T-cell (primary cell): ENCODE measurements at regions not wholly inside any gene's neighbourhood (a gene's known extent, or its start where the extent isn't known, plus 50 kb on each side); places are given as distances from the start of the nearest gene placed in this dataset.

ENCODE experiments used
- ATAC-seq, 4 experiments: fragments of 200-7000 bp in 3 of 4; fragments of 150-1000 bp in 1 of 4; cut with Tn5 transposase; replicated peaks in 1 of 4; 1 replicate in 3 of 4; 2 replicates in 1 of 4; pipeline ENCODE4 v1.10.0; 2021; ENCODE audit warnings: moderate library complexity in 3 of 4, mild to moderate bottlenecking in 2 of 4, moderate number of reproducible peaks in 1 of 4
- CTCF ChIA-PET, 2 donors: fragments of 300-600 bp; sonication (Branson Sonifier 250); formaldehyde crosslinking; loops; one replicate each; lab custom pipeline; 2022; ENCODE audit warnings: antibody characterized with exemption in 2 of 2; lab: Charles Lee
- POLR2A ChIA-PET, 2 donors: fragments of 300-600 bp; sonication (Branson Sonifier 250); formaldehyde crosslinking; loops; one replicate each; lab custom pipeline; 2022; ENCODE audit warnings: antibody characterized with exemption in 2 of 2; lab: Charles Lee
- DNase-seq, 35 experiments: peaks; one replicate each; pipeline versions ENCODE4 v3.0.0 to v3.0.0-alpha.2; 2013 to 2023
- H3K27ac ChIP-seq: one replicate; pipeline ENCODE4 v1.5.1; 2013; ENCODE audit warnings: low read length
- H3K27me3 ChIP-seq, 2 experiments: replicated peaks in 1 of 2; 1 replicate in 1 of 2; 2 replicates in 1 of 2; pipeline versions ENCODE4 v1.6.1 to v1.7.0; 2013; ENCODE audit warnings: low read length in 1 of 2, mixed read lengths in 1 of 2; ENCODE audit not compliant: control insufficient read depth in 2 of 2, insufficient read depth in 2 of 2; ENCODE audit errors: extremely low read depth in 1 of 2
- H3K36me3 ChIP-seq, 2 donors: 1 replicate in 1 of 2; 2 replicates in 1 of 2; pipeline versions ENCODE4 v1.6.1 to v1.7.0; 2013; ENCODE audit warnings: low read length in 1 of 2; ENCODE audit not compliant: control insufficient read depth in 2 of 2, insufficient read depth in 1 of 2; ENCODE audit errors: extremely low read depth in 1 of 2
- H3K4me1 ChIP-seq, 2 experiments: 1 replicate in 1 of 2; 2 replicates in 1 of 2; pipeline versions ENCODE4 v1.6.1 to v1.7.0; 2013; ENCODE audit warnings: low read length in 2 of 2, mixed read lengths in 1 of 2; ENCODE audit not compliant: insufficient read depth in 2 of 2, control insufficient read depth in 1 of 2; ENCODE audit errors: extremely low read depth in 1 of 2
- H3K4me3 ChIP-seq, 2 donors: 1 replicate in 1 of 2; 2 replicates in 1 of 2; pipeline versions ENCODE4 v1.5.1 to v1.7.0; 2013; ENCODE audit warnings: mild to moderate bottlenecking in 2 of 2, low read length in 1 of 2, moderate library complexity in 1 of 2; ENCODE audit not compliant: control insufficient read depth in 1 of 2; ENCODE audit errors: extremely low read depth in 1 of 2
- H3K9me3 ChIP-seq: 2 replicates; pipeline ENCODE4 v1.7.0; 2013
- H3K27ac Mint-ChIP-seq, 2 donors: one replicate each; pipeline ENCODE4 v1.8.0; 2020 to 2021; ENCODE audit warnings: mild to moderate bottlenecking in 2 of 2, mixed read lengths in 2 of 2
- H3K27me3 Mint-ChIP-seq, 2 donors: one replicate each; pipeline ENCODE4 v1.8.0; 2021 to 2022; ENCODE audit warnings: mixed read lengths in 2 of 2
- H3K36me3 Mint-ChIP-seq: one replicate; pipeline ENCODE4 v1.8.0; 2021; ENCODE audit warnings: mixed read lengths
- H3K4me1 Mint-ChIP-seq, 3 donors: one replicate each; pipeline ENCODE4 v1.8.0; 2020 to 2022; ENCODE audit warnings: mixed read lengths in 3 of 3, mild to moderate bottlenecking in 1 of 3
- H3K4me3 Mint-ChIP-seq, 3 donors: one replicate each; pipeline ENCODE4 v1.8.0; 2020 to 2022; ENCODE audit warnings: mild to moderate bottlenecking in 3 of 3, mixed read lengths in 3 of 3, moderate library complexity in 3 of 3
- H3K9me3 Mint-ChIP-seq, 3 donors: one replicate each; pipeline ENCODE4 v1.8.0; 2020 to 2022; ENCODE audit warnings: mixed read lengths in 3 of 3
- WGBS: methylation state at CpG from one replicate; pipeline ENCODE4 v1.1.5; 2013; ENCODE audit warnings: missing lambda C conversion rate; ENCODE audit not compliant: insufficient coverage; 5-methylcytosine and 5-hydroxymethylcytosine counted together

DNA sequence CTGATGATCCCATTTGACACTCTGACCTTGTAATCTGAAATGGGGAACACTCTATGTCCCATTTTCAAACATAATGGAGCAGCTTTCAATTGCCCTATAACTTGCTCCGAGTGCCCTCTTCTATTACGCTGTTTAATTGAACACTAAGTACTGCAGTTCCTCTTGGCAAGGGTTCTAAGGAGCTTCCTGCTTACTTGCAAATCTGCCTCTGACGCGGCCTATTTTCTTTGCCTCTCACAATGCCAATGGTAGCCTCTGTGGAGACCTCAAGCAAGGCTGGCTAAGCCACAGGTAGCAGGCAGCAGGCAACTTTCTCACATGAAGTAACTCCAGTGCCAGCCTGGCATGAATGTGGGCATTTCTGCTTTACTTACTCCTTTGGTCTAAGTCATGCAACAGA is 443.4 kb upstream of the TRPC7 start:
- CTCF ChIA-PET, result no interaction called here

DNA sequence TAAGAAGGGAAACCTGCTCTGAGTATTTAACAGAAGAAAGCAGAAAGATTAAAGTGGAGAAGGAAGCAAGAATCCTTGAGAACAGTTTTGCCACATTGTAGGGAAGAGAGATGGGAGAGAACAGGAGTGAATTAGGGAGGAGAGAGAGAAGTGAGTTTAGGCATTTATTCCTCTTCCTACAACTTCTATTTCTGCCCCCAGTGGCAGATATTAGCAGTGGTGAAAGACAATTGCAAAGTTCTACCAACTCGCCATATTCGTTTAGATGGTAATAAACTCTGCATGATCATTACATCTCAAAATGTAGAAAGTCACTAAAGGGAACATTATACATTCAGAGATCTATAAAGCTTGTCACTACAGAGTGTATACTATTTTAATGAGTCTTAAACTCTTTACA is 440.1 kb upstream of the TRPC7 start:
- DNase-seq, result no peak
- Histone ChIP-seq H3K4me3 (no peak overlapping the region), H3K27ac (no peak overlapping the region), H3K4me1 (no peaks in the 10 kb centered on the region), H3K36me3 (no peaks in the 10 kb centered on the region), H3K9me3 (no peaks in the 10 kb centered on the region), H3K27me3 (no peaks in the 10 kb centered on the region)
- no peak overlapping the region for H3K4me3 Mint-ChIP-seq
- H3K36me3 Mint-ChIP-seq, result no peaks in the 10 kb centered on the region
- WGBS, result no CpG with 5 or more reads among the region's 2 CpGs
- H3K4me1 Mint-ChIP-seq, result no peaks in the 10 kb centered on the region
- H3K27me3 Mint-ChIP-seq, result no peaks in the 10 kb centered on the region
- CTCF ChIA-PET, result no interaction called here
- H3K9me3 Mint-ChIP-seq, result peaks cover 3% of the 10 kb centered on the region in 3 donors
- POLR2A ChIA-PET, result interaction anchor here in 1 of 2 donors (0.8 kb wide), 1 partner anchor 54 kb away, joined by 4 read pairs; no protein-coding TSS in a partner anchor
- ATAC-seq, result no peak
- H3K27ac Mint-ChIP-seq, result no peak overlapping the region

More for the DNA sequence above, 443.4 kb upstream of the TRPC7 start:
- Mint-ChIP-seq H3K4me1 (no peaks in the 10 kb centered on the region), H3K9me3 (peaks cover 3% of the 10 kb centered on the region in 3 donors), H3K4me3 (no peak overlapping the region), H3K27ac (no peak overlapping the region), H3K36me3 (no peaks in the 10 kb centered on the region), H3K27me3 (no peaks in the 10 kb centered on the region)
- POLR2A ChIA-PET, result no interaction called here
- H3K27ac ChIP-seq, result no peak overlapping the region
- no peaks in the 10 kb centered on the region for H3K9me3 ChIP-seq
- WGBS, result 78% methylated on average over 4 of the region's 4 CpGs
- H3K27me3 ChIP-seq, result no peaks in the 10 kb centered on the region
- H3K4me1 ChIP-seq, result no peaks in the 10 kb centered on the region
- no peaks in the 10 kb centered on the region for H3K36me3 ChIP-seq
- DNase-seq (no peak), ATAC-seq (no peak)
- H3K4me3 ChIP-seq, result no peak overlapping the region

DNA sequence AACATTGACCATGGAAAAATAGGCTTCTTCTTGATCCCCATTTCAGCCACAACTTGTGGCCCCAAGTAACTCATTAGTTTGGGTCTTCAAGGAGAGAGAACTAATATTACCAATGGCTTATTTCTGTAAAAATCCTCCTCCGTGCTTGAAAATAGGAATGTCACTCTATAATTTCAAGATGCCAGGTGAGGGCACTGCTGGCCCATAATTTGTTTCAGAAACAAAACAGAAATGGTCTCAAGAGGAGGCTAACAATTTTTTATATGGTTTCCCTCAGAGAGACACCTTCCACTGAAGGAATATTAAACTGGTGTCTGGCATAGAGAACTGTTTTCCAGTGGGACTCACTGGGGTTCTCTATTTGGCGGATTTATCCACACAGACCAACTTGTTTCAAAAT is 437.0 kb upstream of the TRPC7 start:
- POLR2A ChIA-PET, result no interaction called here
- CTCF ChIA-PET, result interaction anchor here in 1 of 2 donors (1.7 kb wide), 1 partner anchor 9 kb away, joined by 4 read pairs; no protein-coding TSS in a partner anchor
- Histone ChIP-seq H3K27me3 (no peaks in the 10 kb centered on the region), H3K36me3 (no peaks in the 10 kb centered on the region), H3K4me1 (no peaks in the 10 kb centered on the region), H3K9me3 (no peaks in the 10 kb centered on the region), H3K4me3 (no peak overlapping the region), H3K27ac (no peak overlapping the region)
- H3K27me3 Mint-ChIP-seq, result peaks cover 0 to 2% of the 10 kb centered on the region in 2 donors
- DNase-seq, result no peak
- WGBS, result no CpG with 5 or more reads among the region's 2 CpGs
- H3K27ac Mint-ChIP-seq, result no peak overlapping the region
- no peak overlapping the region for H3K4me3 Mint-ChIP-seq
- H3K36me3 Mint-ChIP-seq, result no peaks in the 10 kb centered on the region
- no peaks in the 10 kb centered on the region for H3K4me1 Mint-ChIP-seq
- H3K9me3 Mint-ChIP-seq, result peaks cover 0 to 8% (median 3%) of the 10 kb centered on the region in 3 donors
- no peak for ATAC-seq

DNA sequence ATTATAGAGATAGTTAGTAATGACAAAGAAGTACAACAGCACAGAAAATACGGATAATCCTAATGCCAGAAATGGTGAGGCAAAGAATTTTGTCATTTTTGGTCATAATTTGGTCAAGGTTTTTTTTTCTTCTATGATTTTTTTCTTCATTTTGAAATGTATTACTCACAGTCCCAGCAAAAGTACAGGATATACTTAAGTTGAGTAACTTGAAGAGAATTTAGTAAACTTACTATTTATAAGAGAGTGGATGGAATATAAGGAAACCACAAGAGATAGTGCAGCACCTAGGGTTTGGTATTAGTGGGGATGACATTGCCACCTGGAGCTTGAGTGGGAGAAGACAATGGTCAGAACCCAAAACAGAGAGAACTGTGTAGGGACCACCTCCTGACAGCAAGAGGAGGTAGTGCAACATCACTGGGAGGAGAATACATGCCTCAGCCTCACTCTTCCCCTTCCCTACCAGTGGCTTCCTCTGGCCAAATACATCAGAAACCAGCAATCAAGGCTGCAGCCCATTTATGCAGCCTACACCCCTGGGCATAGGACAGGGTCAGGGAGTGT is 434.5 kb upstream of the TRPC7 start:
- CTCF ChIA-PET, result no interaction called here
- no peaks in the 10 kb centered on the region for H3K9me3 ChIP-seq
- no CpG with 5 or more reads among the region's 1 CpG for WGBS
- H3K27me3 ChIP-seq, result no peaks in the 10 kb centered on the region
- Mint-ChIP-seq H3K36me3 (no peaks in the 10 kb centered on the region), H3K4me1 (no peaks in the 10 kb centered on the region), H3K27ac (no peak overlapping the region), H3K4me3 (no peak overlapping the region), H3K9me3 (peaks cover 0 to 5% (median 3%) of the 10 kb centered on the region in 3 donors), H3K27me3 (peaks cover 0 to 2% of the 10 kb centered on the region in 2 donors)
- no peaks in the 10 kb centered on the region for H3K4me1 ChIP-seq
- H3K4me3 ChIP-seq, result no peak overlapping the region
- no peak overlapping the region for H3K27ac ChIP-seq
- POLR2A ChIA-PET, result no interaction called here
- ATAC-seq, result no peak
- DNase-seq, result no peak
- H3K36me3 ChIP-seq, result no peaks in the 10 kb centered on the region

DNA sequence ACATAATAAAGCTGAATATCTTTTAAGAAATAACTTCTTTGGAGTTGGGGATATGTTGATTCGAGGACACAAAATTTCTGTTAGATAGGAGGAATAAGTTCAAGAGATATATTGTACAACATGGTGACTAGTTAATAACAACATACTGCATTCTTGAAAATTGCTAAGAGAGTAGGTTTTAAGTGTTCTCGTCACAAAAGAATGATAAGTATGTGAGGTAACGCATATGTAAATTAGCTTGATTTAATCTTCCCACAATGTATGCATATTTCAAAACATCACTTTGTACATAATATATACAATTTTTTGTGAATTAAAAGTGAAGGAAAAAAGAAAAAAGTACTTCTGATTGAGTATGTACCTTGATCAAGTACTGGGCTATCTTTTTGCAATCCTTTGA is 428.0 kb upstream of the TRPC7 start:
- WGBS, result no CpG with 5 or more reads among the region's 3 CpGs
- POLR2A ChIA-PET, result no interaction called here
- no peak for ATAC-seq
- Mint-ChIP-seq H3K27me3 (peaks cover 0 to 2% of the 10 kb centered on the region in 2 donors), H3K27ac (no peak overlapping the region), H3K4me1 (no peaks in the 10 kb centered on the region), H3K4me3 (no peak overlapping the region), H3K36me3 (no peaks in the 10 kb centered on the region), H3K9me3 (peaks cover 0 to 9% (median 4%) of the 10 kb centered on the region in 3 donors)
- H3K36me3 ChIP-seq, result no peaks in the 10 kb centered on the region
- no peaks in the 10 kb centered on the region for H3K4me1 ChIP-seq
- no peak overlapping the region for H3K27ac ChIP-seq
- H3K9me3 ChIP-seq, result no peaks in the 10 kb centered on the region
- H3K27me3 ChIP-seq, result no peaks in the 10 kb centered on the region
- CTCF ChIA-PET, result interaction anchor here in 1 of 2 donors (1.5 kb wide), 1 partner anchor 10 kb away, joined by 4 read pairs; no protein-coding TSS in a partner anchor
- no peak overlapping the region for H3K4me3 ChIP-seq
- DNase-seq, result no peak

DNA sequence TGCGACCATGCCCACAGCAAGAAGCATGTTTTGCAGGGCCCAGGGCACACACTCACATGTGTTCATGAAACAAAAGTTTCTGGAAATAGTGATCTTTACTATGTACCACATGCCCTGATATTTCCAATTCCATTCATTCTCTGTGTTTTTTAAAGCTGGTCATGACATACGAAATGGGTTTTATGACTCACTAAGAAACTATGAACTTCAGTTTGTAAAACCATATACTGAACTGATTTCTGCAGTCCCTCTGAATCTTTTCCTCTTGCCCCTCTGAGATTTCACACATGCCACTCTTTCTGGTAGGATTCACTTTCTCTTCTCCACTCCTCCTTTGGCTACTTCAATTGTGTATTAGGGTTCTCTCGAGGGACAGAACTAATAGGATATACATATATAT is 416.1 kb upstream of the TRPC7 start:
- ATAC-seq (no peak), DNase-seq (no peak)
- Histone ChIP-seq H3K4me3 (no peak overlapping the region), H3K27me3 (no peaks in the 10 kb centered on the region), H3K4me1 (no peaks in the 10 kb centered on the region), H3K9me3 (no peaks in the 10 kb centered on the region), H3K36me3 (no peaks in the 10 kb centered on the region), H3K27ac (no peak overlapping the region)
- no CpG with 5 or more reads among the region's 3 CpGs for WGBS
- ChIA-PET CTCF (no interaction called here), POLR2A (no interaction called here)
- Mint-ChIP-seq H3K4me3 (no peak overlapping the region), H3K27me3 (peaks cover 0 to 5% of the 10 kb centered on the region in 2 donors), H3K36me3 (no peaks in the 10 kb centered on the region), H3K4me1 (no peaks in the 10 kb centered on the region), H3K27ac (no peak overlapping the region), H3K9me3 (peaks cover 0 to 5% (median 5%) of the 10 kb centered on the region in 3 donors)
